GM12865 (cell line): ENCODE measurements at regions not wholly inside any gene's neighbourhood (a gene's known extent, or its start where the extent isn't known, plus 50 kb on each side); places are given as distances from the start of the nearest gene placed in this dataset.

Source experiments
- DNase-seq: peaks from one replicate; pipeline ENCODE4 v3.0.0; 2010; ENCODE audit warnings: low read depth
- H3K4me3 ChIP-seq: 2 replicates; pipeline ENCODE4 v1.5.1; 2011; ENCODE audit warnings: mild to moderate bottlenecking, low read depth, low read length, control low read depth
- TF ChIP-seq, protein P1 (sequence below): IDR thresholded peaks from 2 replicates; pipeline ENCODE4 v1.5.1; 2011; ENCODE audit warnings: low read length, control low read depth, low read depth, inconsistent platforms; ENCODE audit not compliant: insufficient read depth; ENCODE audit errors: missing control alignments

DNA sequence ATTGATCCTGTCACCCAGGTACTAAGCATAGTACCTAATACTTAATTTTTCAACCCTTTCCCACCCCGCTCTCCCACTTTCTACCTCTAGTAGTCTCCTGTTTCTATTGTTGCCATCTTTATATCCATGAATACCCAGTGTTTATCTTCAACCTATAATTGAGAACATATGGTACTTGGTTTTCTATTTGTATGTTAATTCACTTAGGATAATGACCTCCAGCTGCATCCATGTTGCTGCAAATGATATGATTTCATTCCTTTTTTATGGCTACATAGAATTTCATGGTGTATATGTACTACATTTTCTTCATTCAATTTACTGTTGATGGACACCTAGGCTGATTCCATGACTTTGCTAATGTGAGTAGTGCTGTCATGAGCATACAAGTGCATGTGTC is 547.3 kb upstream of the NOVA1 start:
- H3K4me3 ChIP-seq, result no peak overlapping the region
- DNase-seq, result no peak
- TF ChIP-seq, protein P1, sequence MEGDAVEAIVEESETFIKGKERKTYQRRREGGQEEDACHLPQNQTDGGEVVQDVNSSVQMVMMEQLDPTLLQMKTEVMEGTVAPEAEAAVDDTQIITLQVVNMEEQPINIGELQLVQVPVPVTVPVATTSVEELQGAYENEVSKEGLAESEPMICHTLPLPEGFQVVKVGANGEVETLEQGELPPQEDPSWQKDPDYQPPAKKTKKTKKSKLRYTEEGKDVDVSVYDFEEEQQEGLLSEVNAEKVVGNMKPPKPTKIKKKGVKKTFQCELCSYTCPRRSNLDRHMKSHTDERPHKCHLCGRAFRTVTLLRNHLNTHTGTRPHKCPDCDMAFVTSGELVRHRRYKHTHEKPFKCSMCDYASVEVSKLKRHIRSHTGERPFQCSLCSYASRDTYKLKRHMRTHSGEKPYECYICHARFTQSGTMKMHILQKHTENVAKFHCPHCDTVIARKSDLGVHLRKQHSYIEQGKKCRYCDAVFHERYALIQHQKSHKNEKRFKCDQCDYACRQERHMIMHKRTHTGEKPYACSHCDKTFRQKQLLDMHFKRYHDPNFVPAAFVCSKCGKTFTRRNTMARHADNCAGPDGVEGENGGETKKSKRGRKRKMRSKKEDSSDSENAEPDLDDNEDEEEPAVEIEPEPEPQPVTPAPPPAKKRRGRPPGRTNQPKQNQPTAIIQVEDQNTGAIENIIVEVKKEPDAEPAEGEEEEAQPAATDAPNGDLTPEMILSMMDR, result no peak

DNA sequence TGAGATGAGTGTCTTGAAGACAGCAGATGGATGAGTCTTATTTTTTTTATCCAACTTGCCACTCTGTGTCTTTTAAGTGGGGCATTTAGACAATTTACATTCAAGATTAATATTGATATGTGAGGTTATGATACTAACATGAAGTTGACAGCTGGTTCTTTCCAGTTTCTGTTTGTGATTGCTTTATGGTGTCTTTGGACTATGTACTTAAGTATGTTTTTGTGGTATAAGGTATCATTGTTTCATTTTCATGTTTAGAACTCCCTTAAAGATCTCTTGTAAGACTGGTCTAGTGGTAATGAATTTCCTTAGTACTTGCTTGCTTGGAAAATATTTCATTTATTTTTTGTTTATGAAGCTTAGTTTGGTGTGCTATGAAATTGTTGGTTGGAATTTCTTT is 550.3 kb upstream of the NOVA1 start:
- TF ChIP-seq, protein P1, result no peak
- H3K4me3 ChIP-seq, result no peak overlapping the region
- DNase-seq, result no peak

DNA sequence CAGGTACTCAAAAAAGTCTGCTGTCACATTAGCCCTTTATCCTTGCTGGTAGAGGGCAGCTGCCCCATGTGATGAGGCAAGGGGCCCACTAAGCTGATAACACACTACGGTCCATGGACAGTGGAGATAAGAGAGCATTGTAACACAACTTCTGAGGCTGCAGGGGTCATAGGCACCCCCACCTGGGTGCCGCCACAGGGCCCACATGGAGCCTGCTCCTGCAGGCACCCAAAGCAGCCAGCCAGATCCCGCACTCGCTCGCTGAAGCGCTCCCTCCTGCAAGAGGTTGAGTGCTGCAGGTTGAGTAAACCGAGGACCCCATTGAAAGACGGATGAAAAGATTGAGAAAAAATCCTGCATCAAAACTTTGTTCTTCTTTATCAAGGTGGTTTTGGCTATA is 566.3 kb upstream of the NOVA1 start:
- no peak for DNase-seq
- TF ChIP-seq, protein P1, result no peak
- no peak overlapping the region for H3K4me3 ChIP-seq

DNA sequence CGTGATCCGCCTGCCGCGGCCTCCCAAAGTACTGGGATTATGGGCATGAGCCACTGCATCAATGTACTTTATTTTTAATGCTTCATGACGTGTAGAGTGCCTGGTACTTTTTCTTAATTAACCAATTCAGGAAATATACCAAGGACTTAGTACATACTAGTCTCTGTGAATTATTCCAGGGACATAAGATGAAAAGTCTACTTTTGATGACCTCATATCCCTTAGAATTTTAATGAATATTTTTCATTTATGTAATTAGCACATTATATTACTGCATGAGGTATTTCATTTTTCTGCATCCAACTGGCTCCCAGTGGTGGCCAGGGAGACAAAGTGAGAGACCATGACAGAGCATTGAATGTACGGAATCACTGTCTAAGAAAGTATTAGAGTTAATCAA is 577.7 kb upstream of the NOVA1 start:
- no peak overlapping the region for H3K4me3 ChIP-seq
- DNase-seq, result no peak
- TF ChIP-seq, protein P1, result no peak

- H3K4me3 ChIP-seq, result no peak overlapping the region
- DNase-seq, result no peak
- TF ChIP-seq, protein P1, result no peak
Measured at GRCh38 chr14:27181333-27181732, 583.5 kb upstream of the NOVA1 start.

GRCh38 chr14:27184427-27184826 is 586.6 kb upstream of the NOVA1 start:
- H3K4me3 ChIP-seq, result no peak overlapping the region
- DNase-seq, result no peak
- TF ChIP-seq, protein P1, result no peak

DNA sequence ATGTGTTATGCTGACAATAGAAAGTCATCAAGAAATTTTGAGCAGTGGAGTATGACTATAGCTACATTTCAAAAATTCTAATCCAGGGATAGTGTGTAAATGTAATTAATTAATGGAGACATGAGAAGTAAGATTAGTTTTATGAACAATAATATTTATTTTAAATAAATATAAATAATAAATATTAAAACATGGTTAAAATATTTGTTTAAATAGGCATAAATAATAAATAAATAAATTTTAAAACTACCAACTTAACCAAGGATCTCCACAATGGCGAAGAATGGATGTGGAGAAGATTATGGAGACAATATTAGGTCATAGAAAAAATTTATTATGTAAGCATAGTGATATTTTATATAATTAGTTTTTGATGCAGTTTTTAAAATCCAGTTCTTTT is 588.2 kb upstream of the NOVA1 start:
- TF ChIP-seq, protein P1, result no peak
- no peak for DNase-seq
- H3K4me3 ChIP-seq, result no peak overlapping the region
